GM18868 (cell line): ENCODE measurements at regions not wholly inside any gene's neighbourhood (a gene's known extent, or its start where the extent isn't known, plus 50 kb on each side); places are given as distances from the start of the nearest gene placed in this dataset.
"Not testable (repeated sequence)": the region's sequence is repeated elsewhere in the genome, so short reads cannot be mapped to it uniquely, and the experiment has no call there.

Experiments
- ATAC-seq: cut with Tn5 transposase; IDR thresholded peaks from one replicate; pipeline ENCODE4 v1.9.1; 2021; ENCODE audit warnings: mild to moderate bottlenecking, moderate library complexity; ENCODE audit not compliant: unreplicated experiment

GRCh38 chr1:187689129-187689528 is 860.4 kb downstream of the PLA2G4A start:
- no peak for ATAC-seq

- no peak for ATAC-seq
Measured at GRCh38 chr1:187691439-187691838, 862.7 kb downstream of the PLA2G4A start.

DNA sequence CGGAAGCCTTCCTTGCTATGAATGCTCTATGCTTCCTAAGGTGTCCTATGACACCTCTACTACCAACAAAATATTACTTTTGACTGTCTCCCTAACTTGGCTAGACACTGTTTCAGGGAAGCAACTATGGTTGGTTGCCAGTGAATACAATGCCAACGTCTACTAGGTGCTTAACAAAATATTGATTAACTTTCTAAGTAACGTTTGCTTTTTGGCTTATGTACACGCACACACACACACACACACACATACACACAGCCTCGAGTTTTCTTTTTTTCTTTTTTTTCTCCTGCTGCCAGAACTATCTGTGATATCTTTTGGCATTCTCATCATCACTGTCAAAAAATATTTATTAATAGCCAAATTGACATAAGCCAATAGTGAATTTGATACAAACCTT is 864.0 kb downstream of the PLA2G4A start:
- ATAC-seq: no peak

- ATAC-seq: no peak
Measured at GRCh38 chr1:187696073-187696472, 867.3 kb downstream of the PLA2G4A start.

DNA sequence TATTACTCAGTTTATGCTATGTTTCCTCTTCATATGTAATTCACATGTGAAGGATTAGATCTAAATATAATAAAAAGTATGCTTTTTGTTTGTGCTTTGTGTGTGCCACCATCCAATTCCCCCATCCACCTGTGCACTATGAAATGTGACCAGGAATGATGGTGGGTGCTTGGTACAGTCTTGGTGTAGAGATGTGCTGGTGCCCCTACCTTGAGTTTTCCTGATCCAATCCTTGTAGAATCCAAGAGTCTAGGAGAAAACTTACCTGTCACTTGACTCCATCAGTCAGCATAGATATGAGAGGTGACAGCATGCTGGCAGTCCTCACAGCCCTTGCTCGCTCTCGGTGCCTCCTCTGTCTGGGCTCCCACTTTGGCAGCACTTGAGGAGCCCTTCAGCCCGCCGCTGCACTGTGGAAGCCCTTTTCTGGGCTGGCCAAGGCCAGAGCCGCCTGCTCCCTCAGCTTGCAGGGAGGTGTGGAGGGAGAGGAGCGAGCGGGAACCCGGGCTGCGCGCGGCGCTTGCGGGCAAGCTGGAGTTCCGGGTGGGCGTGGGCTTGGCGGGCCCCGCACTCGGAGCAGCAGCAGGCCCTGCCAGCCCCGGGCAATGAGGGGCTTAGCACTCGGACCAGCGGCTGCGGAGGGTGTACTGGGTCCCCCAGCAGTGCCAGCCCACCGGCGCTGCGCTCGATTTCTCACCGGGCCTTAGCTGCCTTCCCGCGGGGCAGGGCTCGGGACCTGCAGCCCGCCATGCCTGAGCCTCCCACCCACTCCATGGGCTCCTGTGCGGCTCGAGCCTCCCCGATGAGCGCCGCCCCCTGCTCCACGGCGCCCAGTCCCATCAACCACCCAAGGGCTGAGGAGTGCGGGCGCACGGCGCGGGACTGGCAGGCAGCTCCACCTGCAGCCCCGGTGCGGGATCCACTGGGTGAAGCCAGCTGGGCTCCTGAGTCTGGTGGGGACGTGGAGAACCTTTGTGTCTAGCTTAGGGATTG is 874.7 kb downstream of the PLA2G4A start:
- ATAC-seq: not testable (repeated sequence)

GRCh38 chr1:187714470-187714869 is 885.7 kb downstream of the PLA2G4A start:
- ATAC-seq: no peak

DNA sequence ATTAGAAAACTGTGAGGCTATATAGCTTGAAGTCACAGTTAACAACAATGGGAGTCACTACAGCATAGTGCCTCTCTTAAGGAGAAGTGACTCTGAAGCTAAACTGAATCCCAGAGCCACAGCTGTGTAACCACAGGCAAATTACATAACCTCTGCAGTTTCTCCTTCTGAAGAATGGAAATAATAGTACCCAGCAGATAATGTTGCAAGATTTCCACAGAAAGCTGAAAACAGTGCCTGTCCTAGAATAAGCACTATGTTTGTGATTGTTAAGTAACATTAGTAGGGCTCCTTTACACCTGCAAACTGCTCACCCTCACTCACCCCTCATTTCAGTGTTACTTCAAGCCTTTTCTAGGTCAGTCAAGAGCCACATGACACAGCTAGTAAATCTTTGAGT is 886.7 kb downstream of the PLA2G4A start:
- ATAC-seq: no peak

- no peak for ATAC-seq
Measured at GRCh38 chr1:187716160-187716559, 887.4 kb downstream of the PLA2G4A start.

GRCh38 chr1:187718527-187718926 is 889.8 kb downstream of the PLA2G4A start:
- no peak for ATAC-seq

- ATAC-seq: no peak
Measured at GRCh38 chr1:187721216-187721615, 892.5 kb downstream of the PLA2G4A start.

GRCh38 chr1:187725216-187725615 is 896.5 kb downstream of the PLA2G4A start:
- ATAC-seq: no peak

- ATAC-seq: no peak
Measured at GRCh38 chr1:187733232-187733631, 904.5 kb downstream of the PLA2G4A start.

DNA sequence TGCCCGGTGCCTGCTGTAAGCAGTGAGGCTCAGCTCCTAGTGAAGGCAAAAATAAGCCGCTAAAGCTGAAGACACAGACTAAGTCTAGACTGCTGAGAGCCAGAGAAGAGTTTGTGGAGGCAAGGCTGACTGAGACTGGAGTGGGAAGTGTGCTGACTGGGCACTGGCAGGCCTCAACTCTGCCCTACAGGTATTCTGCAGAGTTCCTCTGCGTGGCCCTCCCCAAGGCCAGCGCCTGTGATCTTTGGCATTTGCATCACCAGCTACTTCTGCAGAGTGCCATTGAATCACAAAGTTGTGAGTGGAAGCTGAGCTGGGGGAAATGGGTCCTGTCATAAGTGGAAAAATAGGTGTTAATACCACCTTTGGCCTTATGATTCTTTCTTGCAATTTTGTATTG is 905.7 kb downstream of the PLA2G4A start:
- ATAC-seq: no peak

GRCh38 chr1:187744665-187745064 is 915.9 kb downstream of the PLA2G4A start:
- peak; percentile 100 for ATAC-seq

DNA sequence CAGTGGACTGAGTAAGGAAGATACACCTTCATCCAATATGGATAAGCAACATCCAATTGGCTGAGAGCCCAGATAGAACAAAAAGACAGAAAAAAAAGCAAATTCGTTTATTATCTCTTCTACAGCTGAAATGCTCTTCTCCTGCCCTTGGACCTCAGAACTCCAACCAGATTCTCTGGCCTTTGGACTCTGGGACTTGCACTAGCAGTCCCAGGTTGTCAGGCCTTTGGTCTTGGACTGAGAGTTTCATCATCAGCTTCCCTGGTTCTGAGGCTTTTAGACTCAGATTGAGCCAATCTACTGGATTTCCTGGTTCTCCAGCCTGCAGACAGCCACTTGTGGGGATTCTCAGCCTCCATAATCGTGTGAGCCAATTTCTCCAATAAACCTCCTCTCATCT is 926.8 kb downstream of the PLA2G4A start:
- no peak for ATAC-seq

GRCh38 chr1:187756684-187757083 is 927.9 kb downstream of the PLA2G4A start:
- ATAC-seq: not testable (repeated sequence)

DNA sequence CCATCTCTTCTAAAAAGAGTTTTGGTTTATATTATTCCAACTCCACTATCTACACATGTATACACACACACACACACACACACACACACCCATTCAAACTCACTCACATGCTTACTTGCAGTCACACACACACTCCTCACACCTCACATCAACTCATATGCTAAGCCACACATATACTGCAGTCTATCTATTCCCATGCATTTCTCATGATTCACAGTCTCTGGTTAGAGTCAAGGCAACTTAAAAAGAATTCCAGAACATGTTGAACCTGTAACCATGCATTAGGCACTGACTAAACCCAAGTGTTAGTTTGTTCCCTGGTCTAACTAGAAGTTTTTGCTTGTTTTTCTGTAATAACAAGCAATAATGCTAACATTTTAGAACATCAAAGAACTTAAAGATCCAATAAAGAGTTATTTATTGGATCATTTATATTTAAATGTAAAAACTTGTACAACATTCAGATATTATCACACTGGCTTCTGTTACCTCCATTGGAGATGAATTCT is 931.1 kb downstream of the PLA2G4A start:
- ATAC-seq: no peak

- ATAC-seq: no peak
Measured at GRCh38 chr1:187762118-187762517, 933.4 kb downstream of the PLA2G4A start.

DNA sequence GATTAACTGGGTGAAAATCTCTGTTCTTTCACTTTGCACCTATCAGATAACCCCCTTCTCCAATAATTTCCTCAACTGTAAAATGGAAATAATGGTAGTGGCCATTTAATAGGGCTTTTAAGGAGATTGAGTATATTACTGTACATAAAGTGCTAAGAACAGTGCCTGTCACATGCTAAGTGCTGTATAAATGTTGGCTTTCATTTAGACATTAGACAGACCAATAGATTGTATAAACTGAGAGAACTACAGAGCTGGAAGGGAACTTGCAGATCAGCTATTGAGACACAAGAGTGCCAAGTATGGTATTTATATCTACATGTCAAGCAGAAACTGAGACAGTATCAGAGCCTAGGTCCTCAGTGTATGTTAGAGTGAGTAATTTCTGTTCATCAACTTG is 934.7 kb downstream of the PLA2G4A start:
- ATAC-seq: no peak

GRCh38 chr1:187763976-187764375 is 935.2 kb downstream of the PLA2G4A start:
- no peak for ATAC-seq

GRCh38 chr1:187771396-187771795 is 942.6 kb downstream of the PLA2G4A start:
- no peak for ATAC-seq

DNA sequence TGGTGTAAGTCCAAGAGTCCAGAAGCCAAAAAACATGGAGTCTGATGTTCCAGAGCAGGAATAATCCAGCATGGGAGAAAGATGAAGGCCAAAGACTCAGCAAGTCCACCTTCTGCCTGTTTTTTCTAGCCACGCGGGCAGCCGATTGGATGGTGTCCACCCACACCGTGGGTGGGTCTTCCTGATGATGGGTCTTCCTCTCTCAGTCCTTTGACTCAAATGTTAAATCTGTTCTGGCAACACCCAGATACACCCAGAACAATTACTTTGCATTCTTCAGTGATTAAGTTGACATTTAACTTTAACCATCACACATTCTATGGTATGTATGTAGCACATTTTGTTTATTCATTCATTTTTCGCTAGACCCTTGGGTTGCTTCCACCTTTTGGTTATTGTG is 944.4 kb downstream of the PLA2G4A start:
- no peak for ATAC-seq
